ENCODE measurements at regions not wholly inside any gene's neighbourhood (a gene's known extent, or its start where the extent isn't known, plus 50 kb on each side); places are given as distances from the start of the nearest gene placed in this dataset.

DNA sequence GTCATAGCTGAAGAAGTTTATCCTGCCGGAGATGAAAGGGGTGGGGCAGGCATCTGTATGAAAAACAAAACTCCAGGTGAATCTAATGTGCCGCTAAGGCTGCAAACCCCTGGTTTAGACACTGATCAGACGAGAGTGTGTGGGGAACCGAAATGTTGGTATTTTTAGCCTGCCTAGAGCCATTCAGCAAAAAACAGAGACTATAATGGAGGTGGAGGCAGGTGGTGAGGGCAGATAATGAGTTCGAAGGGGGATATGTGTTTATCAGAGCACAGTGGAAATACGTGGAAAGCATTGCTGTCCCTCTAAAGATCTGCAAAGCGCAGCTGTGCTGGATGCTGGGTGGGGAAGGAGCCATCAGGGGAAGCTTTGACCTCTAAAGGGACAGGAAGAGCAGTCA, 127.5 kb upstream of the WSCD1 start:
- peaks cover 2% of the 10 kb centered on the region; the same call in 1 of the 2 replicates for H3K9me3 ChIP-seq (ENCODE audit: control insufficient read depth, insufficient read depth, low read length)
- H3K14ac ChIP-seq (replicated peaks; ENCODE audit: low read depth, low read length) = no peak overlapping the region
- H3K79me1 ChIP-seq (ENCODE audit: low read depth in 1 of 2, low read length in 2 of 2) = no peaks in the 10 kb centered on the region
- H2BK5ac ChIP-seq (ENCODE audit: low read depth, low read length, poor library complexity, severe bottlenecking) = no peak overlapping the region
- ChIA-PET POLR2A (ENCODE audit: unreplicated experiment) (no interaction called here), CTCF (no interaction called here)
- no peak overlapping the region for H3K23ac ChIP-seq (ENCODE audit: low read depth, low read length)
- no peak overlapping the region for H3K27ac ChIP-seq (ENCODE audit: insufficient read depth, low read length)
- TF ChIP-seq SMC3 (IDR thresholded peaks at IDR 0.05; ENCODE audit: low read depth, low read length) (no peak), CHD1 (IDR thresholded peaks at IDR 0.05; ENCODE audit: low read depth, low read length) (no peak), MXI1 (IDR thresholded peaks at IDR 0.05; ENCODE audit: borderline replicate concordance, low read depth, low read length) (no peak), CEBPB (IDR thresholded peaks at IDR 0.05; ENCODE audit: low read depth, low read length) (no peak), MAFK (IDR thresholded peaks at IDR 0.05; ENCODE audit: low read depth, low read length) (no peak), RAD21 (IDR thresholded peaks at IDR 0.05; ENCODE audit: low read length) (no peak), MAZ (IDR thresholded peaks at IDR 0.05; ENCODE audit: borderline replicate concordance, low read depth, low read length) (no peak)
- TF ChIP-seq, protein P1, sequence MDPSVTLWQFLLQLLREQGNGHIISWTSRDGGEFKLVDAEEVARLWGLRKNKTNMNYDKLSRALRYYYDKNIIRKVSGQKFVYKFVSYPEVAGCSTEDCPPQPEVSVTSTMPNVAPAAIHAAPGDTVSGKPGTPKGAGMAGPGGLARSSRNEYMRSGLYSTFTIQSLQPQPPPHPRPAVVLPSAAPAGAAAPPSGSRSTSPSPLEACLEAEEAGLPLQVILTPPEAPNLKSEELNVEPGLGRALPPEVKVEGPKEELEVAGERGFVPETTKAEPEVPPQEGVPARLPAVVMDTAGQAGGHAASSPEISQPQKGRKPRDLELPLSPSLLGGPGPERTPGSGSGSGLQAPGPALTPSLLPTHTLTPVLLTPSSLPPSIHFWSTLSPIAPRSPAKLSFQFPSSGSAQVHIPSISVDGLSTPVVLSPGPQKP (IDR thresholded peaks at IDR 0.05; ENCODE audit: borderline replicate concordance, low read depth, low read length) = no peak
- no peak overlapping the region for H3K4me3 ChIP-seq (ENCODE audit: insufficient read depth, low read depth, low read length)
- no peak overlapping the region for H3K4ac ChIP-seq (ENCODE audit: low read depth, low read length)
- no peaks in the 10 kb centered on the region for H3K9me1 ChIP-seq (ENCODE audit: insufficient read depth, low read length)
- no peak overlapping the region for H3K9ac ChIP-seq (ENCODE audit: low read depth, low read length)
- in situ Hi-C loops (cut with MboI; ENCODE audit: low sequenced_read_pairs) (no loop called here), dilution Hi-C loops (cut with HindIII; ENCODE audit: low sequenced_read_pairs, unreplicated experiment) (no loop called here), intact Hi-C loops (cut with micrococcal nuclease) (no loop called here)
- H2AK9ac ChIP-seq (replicated peaks; ENCODE audit: low read depth, low read length, poor library complexity) = no peak overlapping the region
- H4K20me1 ChIP-seq (ENCODE audit: insufficient read depth, low read length) = no peaks in the 10 kb centered on the region
- H3K36me3 ChIP-seq (ENCODE audit: control insufficient read depth, insufficient read depth, low read length) = no peaks in the 10 kb centered on the region
- no peak overlapping the region for H4K5ac ChIP-seq (ENCODE audit: low read depth, low read length)
- ATAC-seq (ENCODE audit: low read depth) (no peak), DNase-seq (no peak)
- H4K91ac ChIP-seq (ENCODE audit: insufficient read depth, low read depth, low read length) = no peak overlapping the region
- no peak overlapping the region for H2BK15ac ChIP-seq (ENCODE audit: low read depth, low read length)
- WGBS, 2 experiments (ENCODE audit: extremely low coverage in 2 of 2, insufficient read length in 1 of 2) = 29% methylated on average over 6 of the region's 7 CpGs; no CpG with 5 or more reads in 1 of the 2 experiments
- no peak overlapping the region for H2BK20ac ChIP-seq (ENCODE audit: low read depth, low read length)
- no peak overlapping the region for H4K8ac ChIP-seq (ENCODE audit: low read depth in 2 of 2, low read length in 2 of 2)
- H2AK5ac ChIP-seq (ENCODE audit: low read depth, low read length) = no peak overlapping the region
- no peak overlapping the region for H3K4me2 ChIP-seq (ENCODE audit: low read depth, low read length)
- H3K27me3 ChIP-seq (ENCODE audit: control insufficient read depth, insufficient read depth, low read length) = no peaks in the 10 kb centered on the region; the same call in 1 of the 2 replicates
- H2BK120ac ChIP-seq (ENCODE audit: low read depth, low read length) = no peak overlapping the region
- H3K56ac ChIP-seq (ENCODE audit: extremely low read depth, insufficient read depth, low read length) = no peak overlapping the region
- BruUV-seq (replicated peaks) = no TSS peak
- no peak overlapping the region for H2AFZ ChIP-seq (replicated peaks; ENCODE audit: low read length, poor library complexity)
- no peak overlapping the region for H3K18ac ChIP-seq (ENCODE audit: low read depth, low read length)
- no peaks in the 10 kb centered on the region for H3K4me1 ChIP-seq (ENCODE audit: control insufficient read depth, insufficient read depth, low read length)
